Gastroesophageal sphincter (tissue), 3 donors: ENCODE measurements at regions not wholly inside any gene's neighbourhood (a gene's known extent, or its start where the extent isn't known, plus 50 kb on each side); places are given as distances from the start of the nearest gene placed in this dataset.

ENCODE experiments used
- POLR2A ChIP-seq, 2 donors: fragments of 450-650 bp; IDR thresholded peaks; one replicate each; pipeline ENCODE4 v1.6.1; 2017; ENCODE audit warnings: antibody characterized with exemption in 2 of 2, mild to moderate bottlenecking in 2 of 2, moderate library complexity in 1 of 2
- TF ChIP-seq, protein P1 (sequence below), 4 experiments: fragments of 200-600 bp in 2 of 4; fragments of 450-650 bp in 2 of 4; sonication (generic) in 1 of 4; IDR thresholded peaks; one replicate each; pipeline ENCODE4 v1.5.1; 2017 to 2019; ENCODE audit warnings: antibody characterized with exemption in 4 of 4, mild to moderate bottlenecking in 2 of 4, moderate library complexity in 2 of 4

DNA sequence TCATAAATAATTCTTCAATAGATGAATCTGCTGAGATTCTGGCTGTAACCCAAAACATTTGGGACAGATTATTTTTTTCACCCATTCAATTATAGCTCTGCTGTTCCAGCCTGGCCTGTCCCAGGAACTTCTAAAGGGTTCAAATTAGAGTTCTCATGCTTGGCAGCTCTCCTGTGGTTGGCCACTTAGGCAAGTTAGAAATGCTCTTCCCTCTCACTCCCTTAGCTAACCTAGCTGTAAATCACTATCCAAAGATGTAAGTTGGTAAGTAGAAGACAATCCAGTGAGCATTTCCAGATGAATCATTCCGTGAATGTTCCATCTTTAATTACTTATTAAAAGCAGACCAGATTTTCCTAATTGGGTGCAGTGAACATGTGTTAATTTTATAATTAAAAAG lies 760.4 kb upstream of the TBX3 start:
- TF ChIP-seq, protein P1, sequence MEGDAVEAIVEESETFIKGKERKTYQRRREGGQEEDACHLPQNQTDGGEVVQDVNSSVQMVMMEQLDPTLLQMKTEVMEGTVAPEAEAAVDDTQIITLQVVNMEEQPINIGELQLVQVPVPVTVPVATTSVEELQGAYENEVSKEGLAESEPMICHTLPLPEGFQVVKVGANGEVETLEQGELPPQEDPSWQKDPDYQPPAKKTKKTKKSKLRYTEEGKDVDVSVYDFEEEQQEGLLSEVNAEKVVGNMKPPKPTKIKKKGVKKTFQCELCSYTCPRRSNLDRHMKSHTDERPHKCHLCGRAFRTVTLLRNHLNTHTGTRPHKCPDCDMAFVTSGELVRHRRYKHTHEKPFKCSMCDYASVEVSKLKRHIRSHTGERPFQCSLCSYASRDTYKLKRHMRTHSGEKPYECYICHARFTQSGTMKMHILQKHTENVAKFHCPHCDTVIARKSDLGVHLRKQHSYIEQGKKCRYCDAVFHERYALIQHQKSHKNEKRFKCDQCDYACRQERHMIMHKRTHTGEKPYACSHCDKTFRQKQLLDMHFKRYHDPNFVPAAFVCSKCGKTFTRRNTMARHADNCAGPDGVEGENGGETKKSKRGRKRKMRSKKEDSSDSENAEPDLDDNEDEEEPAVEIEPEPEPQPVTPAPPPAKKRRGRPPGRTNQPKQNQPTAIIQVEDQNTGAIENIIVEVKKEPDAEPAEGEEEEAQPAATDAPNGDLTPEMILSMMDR (IDR thresholded peaks at IDR 0.05) = no peak
- TF ChIP-seq POLR2A (IDR thresholded peaks at IDR 0.05) = no peak
